Ascending aorta (tissue), 2 donors: ENCODE measurements at regions not wholly inside any gene's neighbourhood (a gene's known extent, or its start where the extent isn't known, plus 50 kb on each side); places are given as distances from the start of the nearest gene placed in this dataset.
"Not testable (repeated sequence)": the region's sequence is repeated elsewhere in the genome, so short reads cannot be mapped to it uniquely, and the experiment has no call there.

Experiments used
- DNase-seq, 2 donors: peaks; one replicate each; pipeline ENCODE4 v3.0.0-alpha.2; 2019; ENCODE audit warnings: low spot score in 2 of 2
- H3K27ac ChIP-seq, 2 donors: fragments of 200-600 bp; sonication (generic); one replicate each; pipeline ENCODE4 v1.5.1; 2016 to 2017; ENCODE audit warnings: mild to moderate bottlenecking in 1 of 2
- H3K27me3 ChIP-seq: fragments of 200-600 bp; sonication (generic); one replicate; pipeline ENCODE4 v1.5.1; 2017
- H3K36me3 ChIP-seq, 2 donors: fragments of 200-600 bp; sonication (generic); one replicate each; pipeline ENCODE4 v1.5.1; 2016
- H3K4me1 ChIP-seq, 2 donors: fragments of 200-600 bp; sonication (generic); one replicate each; pipeline ENCODE4 v1.5.1; 2016 to 2017; ENCODE audit warnings: mild to moderate bottlenecking in 1 of 2
- H3K4me3 ChIP-seq, 2 donors: fragments of 200-600 bp; sonication (generic); one replicate each; pipeline ENCODE4 v1.5.1; 2016 to 2017; ENCODE audit warnings: mild to moderate bottlenecking in 1 of 2
- H3K9me3 ChIP-seq, 2 donors: fragments of 200-600 bp; sonication (generic); one replicate each; pipeline ENCODE4 v1.5.1; 2016
- CTCF ChIP-seq, 3 experiments: fragments of 200-600 bp in 2 of 3; fragments of 450-650 bp in 1 of 3; sonication (generic) in 2 of 3; IDR thresholded peaks; one replicate each; pipeline ENCODE4 v1.5.1; 2016 to 2019; ENCODE audit warnings: antibody characterized with exemption in 3 of 3, mild to moderate bottlenecking in 1 of 3, moderate library complexity in 1 of 3
- intact Hi-C: fragments of 100-400 bp; cut with DNase I; formaldehyde crosslinking; loops from one replicate; pipeline ENCODE4 v1.15.1; 2023

- Histone ChIP-seq H3K9me3 (no peaks in the 10 kb centered on the region), H3K27ac (no peak overlapping the region), H3K27me3 (no peaks in the 10 kb centered on the region), H3K4me3 (no peak overlapping the region), H3K4me1 (peaks cover 0 to 18% of the 10 kb centered on the region in 2 donors), H3K36me3 (no peaks in the 10 kb centered on the region)
- no peak for TF ChIP-seq CTCF (IDR thresholded peaks at IDR 0.05)
- intact Hi-C loops = loop anchor here (5.0 kb wide), 1 partner anchor 49 kb away; no protein-coding TSS in a partner anchor
- no peak for DNase-seq
Measured at GRCh38 chr10:3958472-3958996, 173.5 kb upstream of the KLF6 start.

GRCh38 chr10:3955955-3956617, 171.1 kb upstream of the KLF6 start:
- Histone ChIP-seq H3K4me1 (peaks cover 0 to 27% of the 10 kb centered on the region in 2 donors), H3K9me3 (no peaks in the 10 kb centered on the region), H3K36me3 (no peaks in the 10 kb centered on the region), H3K27me3 (no peaks in the 10 kb centered on the region), H3K4me3 (no peak overlapping the region), H3K27ac (peak overlapping the region; percentile 22 to 29)
- intact Hi-C loops = loop anchor here (5.0 kb wide), 1 partner anchor 51 kb away; no protein-coding TSS in a partner anchor
- DNase-seq = no peak
- TF ChIP-seq CTCF (IDR thresholded peaks at IDR 0.05) = no peak

- Histone ChIP-seq H3K4me1 (peaks cover 0 to 26% of the 10 kb centered on the region in 2 donors), H3K27me3 (no peaks in the 10 kb centered on the region), H3K36me3 (no peaks in the 10 kb centered on the region), H3K4me3 (no peak overlapping the region), H3K27ac (peak overlapping the region; percentile 22 to 29), H3K9me3 (no peaks in the 10 kb centered on the region)
- intact Hi-C loops = loop anchor here (5.0 kb wide), 1 partner anchor 52 kb away; no protein-coding TSS in a partner anchor
- no peak for DNase-seq
- TF ChIP-seq CTCF (IDR thresholded peaks at IDR 0.05) = no peak
Measured at GRCh38 chr10:3955493-3955892, 170.5 kb upstream of the KLF6 start.

GRCh38 chr10:3954615-3955014, 169.6 kb upstream of the KLF6 start:
- H3K36me3 ChIP-seq = no peaks in the 10 kb centered on the region
- H3K27ac ChIP-seq = peak overlapping the region in 1 of 2 donors; percentile 56

GRCh38 chr10:3954007-3954406, 169.0 kb upstream of the KLF6 start:
- H3K4me3 ChIP-seq, H3K27me3 ChIP-seq, intact Hi-C loops, DNase-seq, H3K27ac ChIP-seq, H3K36me3 ChIP-seq, H3K9me3 ChIP-seq: not testable (repeated sequence)
- H3K4me1 ChIP-seq = peaks cover 0 to 18% of the 10 kb centered on the region in 2 donors

More at GRCh38 chr10:3954615-3955014, 169.6 kb upstream of the KLF6 start:
- Histone ChIP-seq H3K4me1 (peaks cover 0 to 18% of the 10 kb centered on the region in 2 donors), H3K9me3 (no peaks in the 10 kb centered on the region), H3K4me3 (no peak overlapping the region), H3K27me3 (no peaks in the 10 kb centered on the region)
- no peak for TF ChIP-seq CTCF (IDR thresholded peaks at IDR 0.05)
- intact Hi-C loops = loop anchor here (5.0 kb wide), 1 partner anchor 53 kb away; no protein-coding TSS in a partner anchor
- no peak for DNase-seq

GRCh38 chr10:3951993-3952392, 167.0 kb upstream of the KLF6 start:
- H3K9me3 ChIP-seq = no peaks in the 10 kb centered on the region
- peak; percentile 49 to 91 for DNase-seq
- intact Hi-C loops = no loop called here
- H3K36me3 ChIP-seq = no peaks in the 10 kb centered on the region
- peak overlapping the region; percentile 65 to 78 for H3K27ac ChIP-seq
- H3K27me3 ChIP-seq = no peaks in the 10 kb centered on the region
- no peak overlapping the region for H3K4me3 ChIP-seq
- peaks cover 0 to 22% of the 10 kb centered on the region in 2 donors for H3K4me1 ChIP-seq
- TF ChIP-seq CTCF (IDR thresholded peaks at IDR 0.05) = no peak
